HL-60 (cell line): ENCODE measurements at regions not wholly inside any gene's neighbourhood (a gene's known extent, or its start where the extent isn't known, plus 50 kb on each side); places are given as distances from the start of the nearest gene placed in this dataset.

Source experiments
- DNase-seq, 2 experiments: peaks; one replicate each; pipeline ENCODE4 v3.0.0-alpha.2; 2010 to 2020; ENCODE audit warnings: low read depth in 1 of 2, low spot score in 1 of 2
- H3K27ac ChIP-seq: fragments of 250-450 bp; sonication (Bioruptor Pico); replicated peaks from 2 replicates; pipeline ENCODE4 v1.5.1; 2020; ENCODE audit warnings: mild to moderate bottlenecking, moderate library complexity
- H3K27me3 ChIP-seq: fragments of 250-450 bp; sonication (Bioruptor Pico); 2 replicates; pipeline ENCODE4 v1.5.1; 2021; ENCODE audit warnings: mild to moderate bottlenecking, moderate library complexity; ENCODE audit not compliant: insufficient read depth, poor library complexity, severe bottlenecking
- H3K4me3 ChIP-seq: replicated peaks from 2 replicates; pipeline ENCODE4 v1.5.1; 2011; ENCODE audit warnings: mild to moderate bottlenecking, control low read depth, low read length; ENCODE audit not compliant: insufficient read depth
- CTCF ChIP-seq: IDR thresholded peaks from one replicate; pipeline ENCODE4 v1.5.1; 2011; ENCODE audit warnings: low read length, control low read depth, inconsistent platforms; ENCODE audit not compliant: insufficient read depth
- GABPA ChIP-seq: IDR thresholded peaks from 2 replicates; pipeline ENCODE4 v1.6.1; 2012; ENCODE audit warnings: low read depth
- POLR2AphosphoS5 ChIP-seq: IDR thresholded peaks from 2 replicates; pipeline ENCODE4 v1.6.1; 2012; ENCODE audit warnings: low read depth
- SPI1 ChIP-seq: IDR thresholded peaks from 2 replicates; pipeline ENCODE4 v1.6.1; 2012; ENCODE audit warnings: low read depth, mild to moderate bottlenecking, borderline replicate concordance
- TF ChIP-seq, protein P1 (sequence below): IDR thresholded peaks from 2 replicates; pipeline ENCODE4 v1.6.1; 2012; ENCODE audit warnings: low read depth; ENCODE audit not compliant: insufficient replicate concordance

DNA sequence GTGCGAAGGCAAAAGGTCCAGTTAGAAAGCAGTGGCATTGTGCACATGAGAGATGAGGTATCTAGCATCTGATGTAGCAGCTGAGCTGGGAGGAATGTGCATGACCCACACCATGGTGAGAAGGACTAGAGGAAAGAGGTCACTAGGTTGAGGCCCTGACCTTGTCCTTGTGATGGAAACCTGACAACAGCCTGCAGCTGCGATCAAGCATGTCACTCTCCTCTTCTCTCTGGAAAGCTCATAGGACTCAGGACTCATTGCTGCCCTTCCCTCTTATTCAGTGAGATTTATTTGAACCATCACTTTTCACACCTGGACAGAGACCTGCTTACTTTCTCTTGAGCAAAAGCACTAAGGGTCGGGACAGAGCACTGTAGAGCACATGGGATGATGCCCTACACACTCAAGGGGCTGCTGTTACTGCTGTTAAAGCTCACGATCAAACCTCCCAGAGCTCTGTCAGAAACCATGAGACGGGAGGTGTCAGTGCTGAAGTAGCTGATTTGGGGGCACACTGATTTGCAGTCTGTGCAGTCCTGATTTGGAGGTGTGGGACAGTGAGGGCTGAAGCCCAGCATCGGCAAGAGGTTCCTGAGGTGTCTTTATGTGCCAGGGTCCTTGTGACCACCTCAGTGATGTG is 104.3 kb downstream of the VPREB1 start:
- TF ChIP-seq POLR2AphosphoS5 (no peak), CTCF (no peak), SPI1 (no peak), GABPA (no peak)
- TF ChIP-seq, protein P1, sequence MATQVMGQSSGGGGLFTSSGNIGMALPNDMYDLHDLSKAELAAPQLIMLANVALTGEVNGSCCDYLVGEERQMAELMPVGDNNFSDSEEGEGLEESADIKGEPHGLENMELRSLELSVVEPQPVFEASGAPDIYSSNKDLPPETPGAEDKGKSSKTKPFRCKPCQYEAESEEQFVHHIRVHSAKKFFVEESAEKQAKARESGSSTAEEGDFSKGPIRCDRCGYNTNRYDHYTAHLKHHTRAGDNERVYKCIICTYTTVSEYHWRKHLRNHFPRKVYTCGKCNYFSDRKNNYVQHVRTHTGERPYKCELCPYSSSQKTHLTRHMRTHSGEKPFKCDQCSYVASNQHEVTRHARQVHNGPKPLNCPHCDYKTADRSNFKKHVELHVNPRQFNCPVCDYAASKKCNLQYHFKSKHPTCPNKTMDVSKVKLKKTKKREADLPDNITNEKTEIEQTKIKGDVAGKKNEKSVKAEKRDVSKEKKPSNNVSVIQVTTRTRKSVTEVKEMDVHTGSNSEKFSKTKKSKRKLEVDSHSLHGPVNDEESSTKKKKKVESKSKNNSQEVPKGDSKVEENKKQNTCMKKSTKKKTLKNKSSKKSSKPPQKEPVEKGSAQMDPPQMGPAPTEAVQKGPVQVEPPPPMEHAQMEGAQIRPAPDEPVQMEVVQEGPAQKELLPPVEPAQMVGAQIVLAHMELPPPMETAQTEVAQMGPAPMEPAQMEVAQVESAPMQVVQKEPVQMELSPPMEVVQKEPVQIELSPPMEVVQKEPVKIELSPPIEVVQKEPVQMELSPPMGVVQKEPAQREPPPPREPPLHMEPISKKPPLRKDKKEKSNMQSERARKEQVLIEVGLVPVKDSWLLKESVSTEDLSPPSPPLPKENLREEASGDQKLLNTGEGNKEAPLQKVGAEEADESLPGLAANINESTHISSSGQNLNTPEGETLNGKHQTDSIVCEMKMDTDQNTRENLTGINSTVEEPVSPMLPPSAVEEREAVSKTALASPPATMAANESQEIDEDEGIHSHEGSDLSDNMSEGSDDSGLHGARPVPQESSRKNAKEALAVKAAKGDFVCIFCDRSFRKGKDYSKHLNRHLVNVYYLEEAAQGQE = no peak
- DNase-seq = no peak
- Histone ChIP-seq H3K4me3 (no peak overlapping the region), H3K27me3 (peaks cover 2% of the 10 kb centered on the region), H3K27ac (no peak overlapping the region)

GRCh38 chr22:22349455-22349836 is 104.9 kb downstream of the VPREB1 start:
- H3K4me3 ChIP-seq = no peak overlapping the region
- DNase-seq = no peak
- peaks cover 2% of the 10 kb centered on the region for H3K27me3 ChIP-seq
- no peak overlapping the region for H3K27ac ChIP-seq
- TF ChIP-seq POLR2AphosphoS5 (no peak), CTCF (no peak), GABPA (no peak), SPI1 (no peak)
- TF ChIP-seq, protein P1 = no peak

DNA sequence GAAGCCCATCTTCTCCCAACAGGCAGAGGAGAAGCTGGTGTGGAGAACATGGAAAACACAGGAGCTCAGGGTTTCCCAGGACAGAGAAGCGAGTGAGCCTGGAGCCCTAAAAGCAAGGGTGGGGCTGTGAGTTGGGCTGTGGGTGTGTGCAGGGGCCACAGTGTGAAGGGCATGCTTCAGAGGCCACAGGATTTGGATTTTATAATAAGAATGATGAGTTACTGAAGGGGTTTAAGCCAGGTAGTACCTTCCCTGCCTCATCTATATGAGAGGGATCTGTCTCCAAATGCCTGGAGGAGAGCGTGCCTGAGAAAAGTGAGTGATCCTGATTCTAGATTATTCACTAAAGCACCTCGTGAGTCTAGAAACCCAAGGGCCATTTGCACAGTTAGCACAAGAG is 106.8 kb downstream of the VPREB1 start:
- H3K27me3 ChIP-seq = peaks cover 2% of the 10 kb centered on the region
- no peak overlapping the region for H3K4me3 ChIP-seq
- no peak overlapping the region for H3K27ac ChIP-seq
- DNase-seq = no peak
- TF ChIP-seq POLR2AphosphoS5 = no peak
- TF ChIP-seq GABPA = no peak

GRCh38 chr22:22352371-22352999 is 107.9 kb downstream of the VPREB1 start:
- Histone ChIP-seq H3K4me3 (no peak overlapping the region), H3K27me3 (peaks cover under 1% of the 10 kb centered on the region), H3K27ac (no peak overlapping the region)
- TF ChIP-seq CTCF (no peak), GABPA (no peak), SPI1 (no peak), POLR2AphosphoS5 (no peak)
- TF ChIP-seq, protein P1 = no peak
- DNase-seq = no peak
